Neural crest cell (in vitro differentiated cells): ENCODE measurements at regions not wholly inside any gene's neighbourhood (a gene's known extent, or its start where the extent isn't known, plus 50 kb on each side); places are given as distances from the start of the nearest gene placed in this dataset.

Experiments used
- DNase-seq: peaks from one replicate; pipeline ENCODE4 v3.0.0; 2021; ENCODE audit warnings: low read depth, mixed read lengths, low spot score
- H3K27ac Mint-ChIP-seq: one replicate; pipeline ENCODE4 v1.8.0; 2021; ENCODE audit warnings: mild to moderate bottlenecking, mixed read lengths; ENCODE audit not compliant: unreplicated experiment
- H3K27me3 Mint-ChIP-seq: 2 replicates; pipeline ENCODE4 v1.8.0; 2021; ENCODE audit warnings: low read depth, mild to moderate bottlenecking, mixed read lengths
- H3K36me3 Mint-ChIP-seq: 2 replicates; pipeline ENCODE4 v1.8.0; 2021; ENCODE audit warnings: low read depth, mild to moderate bottlenecking, mixed read lengths
- H3K4me1 Mint-ChIP-seq: 2 replicates; pipeline ENCODE4 v1.8.0; 2021; ENCODE audit warnings: mixed read lengths
- H3K4me3 Mint-ChIP-seq: one replicate; pipeline ENCODE4 v1.8.0; 2021; ENCODE audit warnings: mild to moderate bottlenecking, mixed read lengths
- H3K9me3 Mint-ChIP-seq: 2 replicates; pipeline ENCODE4 v1.8.0; 2021; ENCODE audit warnings: mixed read lengths
- TF ChIP-seq, protein P1 (sequence below): fragments of 200-600 bp; sonication (generic); conservative IDR thresholded peaks from 2 replicates; pipeline ENCODE4 v1.5.0; 2021; ENCODE audit warnings: antibody characterized with exemption, mild to moderate bottlenecking

DNA sequence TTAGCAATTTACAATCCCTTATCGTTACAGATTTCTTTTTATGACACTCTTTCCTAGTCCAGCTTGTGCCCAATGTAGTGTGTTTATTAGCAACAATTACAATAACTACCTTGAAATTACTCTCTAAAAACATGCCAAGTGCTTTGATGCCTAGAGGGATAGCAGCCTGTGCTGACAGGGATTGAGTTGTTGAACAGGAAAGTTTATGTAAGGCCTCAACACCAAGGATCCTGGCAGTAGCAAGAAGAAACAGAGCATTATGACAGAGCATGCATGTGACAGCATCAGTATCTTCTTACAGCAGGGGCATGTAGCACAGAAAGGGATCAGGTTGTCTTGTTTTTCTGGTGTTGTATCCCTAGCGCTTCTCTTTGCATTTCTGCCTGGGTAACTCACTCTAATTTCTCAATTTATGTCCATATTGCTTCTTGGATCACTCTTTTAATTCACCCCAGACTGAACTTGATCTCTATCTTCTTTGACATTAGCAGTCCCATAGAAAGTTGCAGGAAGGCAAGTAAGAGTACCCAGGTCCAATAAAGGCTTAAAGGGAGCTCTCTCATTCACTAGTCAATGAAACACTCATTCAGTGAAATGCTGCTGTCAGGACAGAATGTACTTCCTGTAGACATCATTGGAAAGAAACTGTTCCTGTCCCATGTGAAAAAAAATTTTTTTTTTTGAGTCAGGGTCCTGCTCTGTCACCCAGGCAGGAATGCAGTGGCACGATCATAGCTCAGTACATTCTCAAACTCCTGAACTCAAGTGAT, 220.0 kb upstream of the GRIP1 start:
- no peak overlapping the region for H3K27ac Mint-ChIP-seq
- DNase-seq: no peak
- no peaks in the 10 kb centered on the region for H3K36me3 Mint-ChIP-seq
- H3K9me3 Mint-ChIP-seq: peaks cover 4% of the 10 kb centered on the region
- H3K4me1 Mint-ChIP-seq: peaks cover 28% of the 10 kb centered on the region
- H3K4me3 Mint-ChIP-seq: no peak overlapping the region
- no peaks in the 10 kb centered on the region for H3K27me3 Mint-ChIP-seq
- TF ChIP-seq, protein P1, sequence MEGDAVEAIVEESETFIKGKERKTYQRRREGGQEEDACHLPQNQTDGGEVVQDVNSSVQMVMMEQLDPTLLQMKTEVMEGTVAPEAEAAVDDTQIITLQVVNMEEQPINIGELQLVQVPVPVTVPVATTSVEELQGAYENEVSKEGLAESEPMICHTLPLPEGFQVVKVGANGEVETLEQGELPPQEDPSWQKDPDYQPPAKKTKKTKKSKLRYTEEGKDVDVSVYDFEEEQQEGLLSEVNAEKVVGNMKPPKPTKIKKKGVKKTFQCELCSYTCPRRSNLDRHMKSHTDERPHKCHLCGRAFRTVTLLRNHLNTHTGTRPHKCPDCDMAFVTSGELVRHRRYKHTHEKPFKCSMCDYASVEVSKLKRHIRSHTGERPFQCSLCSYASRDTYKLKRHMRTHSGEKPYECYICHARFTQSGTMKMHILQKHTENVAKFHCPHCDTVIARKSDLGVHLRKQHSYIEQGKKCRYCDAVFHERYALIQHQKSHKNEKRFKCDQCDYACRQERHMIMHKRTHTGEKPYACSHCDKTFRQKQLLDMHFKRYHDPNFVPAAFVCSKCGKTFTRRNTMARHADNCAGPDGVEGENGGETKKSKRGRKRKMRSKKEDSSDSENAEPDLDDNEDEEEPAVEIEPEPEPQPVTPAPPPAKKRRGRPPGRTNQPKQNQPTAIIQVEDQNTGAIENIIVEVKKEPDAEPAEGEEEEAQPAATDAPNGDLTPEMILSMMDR: no peak

DNA sequence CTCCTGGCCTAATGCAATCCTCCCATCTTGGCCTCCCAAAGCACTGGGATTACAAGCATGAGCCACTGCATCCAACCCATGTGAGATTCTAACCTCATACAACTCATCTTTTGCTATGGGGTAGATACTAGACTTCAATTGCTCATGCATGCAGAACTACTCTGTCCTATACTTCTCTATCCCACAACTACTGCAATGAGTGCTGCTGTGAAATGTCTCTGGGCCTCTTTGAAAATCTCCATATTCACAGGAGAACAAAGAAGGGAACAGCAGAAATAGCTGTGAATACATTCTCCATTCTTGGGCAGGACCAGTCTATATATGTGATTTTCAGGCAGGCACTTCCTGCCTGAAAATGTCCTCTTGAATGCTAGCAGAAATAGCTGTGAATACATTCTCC, 220.7 kb upstream of the GRIP1 start:
- Mint-ChIP-seq H3K27ac (no peak overlapping the region), H3K27me3 (no peaks in the 10 kb centered on the region), H3K4me3 (no peak overlapping the region), H3K36me3 (no peaks in the 10 kb centered on the region), H3K9me3 (no peaks in the 10 kb centered on the region), H3K4me1 (peaks cover 28% of the 10 kb centered on the region)
- no peak for DNase-seq
- TF ChIP-seq, protein P1: no peak

DNA sequence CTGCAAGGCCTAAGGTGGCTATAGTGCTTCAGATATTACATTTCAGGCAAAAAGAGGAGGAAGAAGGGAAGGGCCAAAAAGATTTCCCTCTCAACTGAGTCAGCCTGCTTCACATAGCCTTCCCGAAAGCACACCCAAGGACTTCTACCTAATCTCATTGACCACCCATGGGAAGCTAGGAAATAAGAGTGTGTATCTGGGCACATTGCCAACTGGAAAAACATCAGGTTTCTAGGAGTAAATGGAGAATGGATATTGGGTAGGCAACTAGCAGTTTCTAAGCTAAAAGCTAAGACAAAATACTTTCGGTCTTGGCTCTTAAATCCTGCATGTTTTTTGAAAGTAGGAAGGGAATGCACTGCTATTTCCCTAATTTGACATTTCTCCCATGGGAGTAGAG, 221.7 kb upstream of the GRIP1 start:
- Mint-ChIP-seq H3K4me3 (no peak overlapping the region), H3K9me3 (no peaks in the 10 kb centered on the region), H3K36me3 (no peaks in the 10 kb centered on the region), H3K27ac (no peak overlapping the region), H3K27me3 (no peaks in the 10 kb centered on the region), H3K4me1 (peaks cover 28% of the 10 kb centered on the region)
- TF ChIP-seq, protein P1: no peak
- no peak for DNase-seq

DNA sequence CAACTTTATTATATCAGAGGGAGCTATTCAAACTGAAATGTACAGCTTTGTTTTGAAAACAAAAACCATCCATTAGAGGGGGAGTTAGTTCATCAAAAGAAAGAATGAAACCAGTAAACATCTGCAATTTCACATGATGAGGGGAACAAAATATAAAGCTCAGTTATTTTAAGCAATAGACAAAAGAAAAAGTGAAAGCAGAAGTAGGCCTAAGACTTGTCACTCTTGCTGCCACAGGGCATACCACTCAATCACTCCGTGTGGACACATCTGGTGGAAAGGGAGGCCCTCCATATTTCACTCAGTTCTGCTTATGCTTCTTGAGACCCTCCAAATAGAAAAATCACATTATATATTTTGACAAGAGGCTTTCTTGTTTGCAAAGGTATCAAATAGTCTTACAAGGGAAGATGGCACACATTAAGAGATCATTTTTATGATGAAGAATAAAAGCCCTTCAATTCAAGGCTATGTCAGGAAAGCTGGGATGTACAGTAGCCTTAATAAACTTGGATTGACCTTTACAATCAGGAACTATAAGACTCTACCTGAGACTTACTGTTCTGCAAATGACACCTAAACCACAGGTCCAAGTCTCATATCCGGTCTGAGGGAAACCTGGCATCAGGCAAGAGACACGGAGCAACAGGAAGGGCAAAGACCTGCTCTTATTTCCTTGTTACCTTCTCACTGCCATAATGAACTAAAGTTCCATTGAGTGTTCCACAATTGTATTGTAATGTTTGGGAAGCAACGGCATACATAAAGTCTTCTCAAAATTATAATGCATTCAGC, 222.5 kb upstream of the GRIP1 start:
- TF ChIP-seq, protein P1: no peak
- Mint-ChIP-seq H3K4me1 (peaks cover 24% of the 10 kb centered on the region), H3K9me3 (no peaks in the 10 kb centered on the region), H3K4me3 (no peak overlapping the region), H3K27me3 (no peaks in the 10 kb centered on the region), H3K36me3 (no peaks in the 10 kb centered on the region), H3K27ac (no peak overlapping the region)
- no peak for DNase-seq

DNA sequence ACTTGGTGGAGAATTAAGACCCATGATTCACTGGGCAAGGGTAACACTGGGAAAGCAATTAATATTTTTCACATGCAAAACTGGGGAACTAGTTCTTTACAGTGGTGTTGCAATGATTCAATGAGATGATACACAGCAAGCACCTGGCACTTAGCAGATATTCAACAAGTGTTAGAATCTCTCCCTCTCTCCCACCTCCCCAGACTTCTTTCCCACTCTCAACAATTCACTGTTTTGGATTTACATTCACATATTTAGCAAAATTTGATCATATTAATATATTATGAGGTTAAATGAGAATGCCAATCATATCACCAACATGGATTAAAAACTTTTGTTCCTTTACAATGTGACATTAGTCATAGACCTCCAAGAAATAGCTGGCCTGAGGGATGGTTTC, 223.1 kb upstream of the GRIP1 start:
- Mint-ChIP-seq H3K9me3 (no peaks in the 10 kb centered on the region), H3K4me3 (no peak overlapping the region), H3K36me3 (no peaks in the 10 kb centered on the region), H3K4me1 (peaks cover 17% of the 10 kb centered on the region), H3K27me3 (no peaks in the 10 kb centered on the region), H3K27ac (no peak overlapping the region)
- no peak for DNase-seq
- TF ChIP-seq, protein P1: no peak
